Gastroesophageal sphincter (tissue), 4 donors: ENCODE measurements at regions not wholly inside any gene's neighbourhood (a gene's known extent, or its start where the extent isn't known, plus 50 kb on each side); places are given as distances from the start of the nearest gene placed in this dataset.

ENCODE experiments used
- ATAC-seq: fragments of 150-250 bp; one replicate; pipeline ENCODE4 v1.9.1; 2016; ENCODE audit warnings: mild to moderate bottlenecking, moderate library complexity
- H3K27ac ChIP-seq, 4 donors: fragments of 200-600 bp; sonication (generic) in 3 of 4; 1 replicate in 3 of 4; 2 replicates in 1 of 4; pipeline ENCODE4 v1.5.1; 2016 to 2019
- H3K27me3 ChIP-seq: fragments of 200-600 bp; sonication (generic); one replicate; pipeline ENCODE4 v1.5.1; 2019
- H3K36me3 ChIP-seq, 2 donors: fragments of 200-600 bp; sonication (generic); one replicate each; pipeline ENCODE4 v1.5.1; 2019; ENCODE audit warnings: control low read depth in 1 of 2
- H3K4me1 ChIP-seq, 3 donors: fragments of 200-600 bp; sonication (generic); 1 replicate in 2 of 3; 2 replicates in 1 of 3; pipeline ENCODE4 v1.5.1; 2016 to 2019; ENCODE audit warnings: control low read depth in 2 of 3
- H3K4me3 ChIP-seq, 2 donors: fragments of 200-600 bp; sonication (generic); one replicate each; pipeline ENCODE4 v1.5.1; 2019; ENCODE audit warnings: mild to moderate bottlenecking in 1 of 2, moderate library complexity in 1 of 2
- H3K9me3 ChIP-seq, 3 donors: fragments of 200-600 bp; sonication (generic); one replicate each; pipeline ENCODE4 v1.5.1; 2017 to 2019; ENCODE audit warnings: control low read depth in 2 of 3
- EP300 ChIP-seq: sonication (generic); formaldehyde crosslinking; IDR thresholded peaks from one replicate; pipeline ENCODE4 v1.6.1; 2017; ENCODE audit warnings: antibody characterized with exemption, mild to moderate bottlenecking
- POLR2A ChIP-seq, 2 donors: fragments of 450-650 bp; IDR thresholded peaks; one replicate each; pipeline ENCODE4 v1.6.1; 2017; ENCODE audit warnings: antibody characterized with exemption in 2 of 2, mild to moderate bottlenecking in 2 of 2, moderate library complexity in 1 of 2
- POLR2AphosphoS5 ChIP-seq: sonication (generic); formaldehyde crosslinking; IDR thresholded peaks from one replicate; pipeline ENCODE4 v1.6.1; 2017; ENCODE audit warnings: antibody characterized with exemption
- WGBS, 2 donors: methylation state at CpG; one replicate each; pipeline ENCODE4 v1.1.5; 2018; ENCODE audit warnings: low coverage in 1 of 2; 5-methylcytosine and 5-hydroxymethylcytosine counted together
- TF ChIP-seq, protein P1 (sequence below), 4 experiments: fragments of 200-600 bp in 2 of 4; fragments of 450-650 bp in 2 of 4; sonication (generic) in 1 of 4; IDR thresholded peaks; one replicate each; pipeline ENCODE4 v1.5.1; 2017 to 2019; ENCODE audit warnings: antibody characterized with exemption in 4 of 4, mild to moderate bottlenecking in 2 of 4, moderate library complexity in 2 of 4

DNA sequence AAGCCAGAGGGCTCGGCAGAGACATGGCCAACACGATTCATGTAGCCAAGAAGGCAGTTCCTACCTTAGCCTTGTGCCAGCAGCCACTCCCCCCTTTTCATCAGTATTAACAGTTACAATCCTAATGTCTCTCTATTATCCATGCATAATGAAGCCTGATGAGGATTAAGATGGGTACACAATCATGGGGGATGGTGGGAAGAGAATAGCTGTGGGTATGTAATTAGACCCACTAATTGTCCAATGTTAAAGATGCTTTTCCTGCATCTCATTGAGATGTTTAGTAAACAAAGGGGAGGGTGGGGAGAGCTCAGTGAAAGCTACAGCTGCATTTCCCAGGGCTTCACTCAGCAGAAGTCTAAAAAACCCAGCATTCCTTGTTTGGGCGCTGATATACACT, 70.4 kb upstream of the CMKLR1 start:
- TF ChIP-seq POLR2A (IDR thresholded peaks at IDR 0.05) (no peak), POLR2AphosphoS5 (no peak), EP300 (no peak)
- TF ChIP-seq, protein P1, sequence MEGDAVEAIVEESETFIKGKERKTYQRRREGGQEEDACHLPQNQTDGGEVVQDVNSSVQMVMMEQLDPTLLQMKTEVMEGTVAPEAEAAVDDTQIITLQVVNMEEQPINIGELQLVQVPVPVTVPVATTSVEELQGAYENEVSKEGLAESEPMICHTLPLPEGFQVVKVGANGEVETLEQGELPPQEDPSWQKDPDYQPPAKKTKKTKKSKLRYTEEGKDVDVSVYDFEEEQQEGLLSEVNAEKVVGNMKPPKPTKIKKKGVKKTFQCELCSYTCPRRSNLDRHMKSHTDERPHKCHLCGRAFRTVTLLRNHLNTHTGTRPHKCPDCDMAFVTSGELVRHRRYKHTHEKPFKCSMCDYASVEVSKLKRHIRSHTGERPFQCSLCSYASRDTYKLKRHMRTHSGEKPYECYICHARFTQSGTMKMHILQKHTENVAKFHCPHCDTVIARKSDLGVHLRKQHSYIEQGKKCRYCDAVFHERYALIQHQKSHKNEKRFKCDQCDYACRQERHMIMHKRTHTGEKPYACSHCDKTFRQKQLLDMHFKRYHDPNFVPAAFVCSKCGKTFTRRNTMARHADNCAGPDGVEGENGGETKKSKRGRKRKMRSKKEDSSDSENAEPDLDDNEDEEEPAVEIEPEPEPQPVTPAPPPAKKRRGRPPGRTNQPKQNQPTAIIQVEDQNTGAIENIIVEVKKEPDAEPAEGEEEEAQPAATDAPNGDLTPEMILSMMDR (IDR thresholded peaks at IDR 0.05): no peak
- ATAC-seq: no peak
- Histone ChIP-seq H3K4me1 (no peaks in the 10 kb centered on the region), H3K36me3 (no peaks in the 10 kb centered on the region), H3K27ac (no peak overlapping the region), H3K9me3 (peaks cover 0 to 21% (median 0%) of the 10 kb centered on the region in 3 donors), H3K4me3 (no peak overlapping the region), H3K27me3 (peaks cover 3% of the 10 kb centered on the region)
- WGBS, 2 donors: 53 to 75% methylated on average over 2 of the region's 3 CpGs

DNA sequence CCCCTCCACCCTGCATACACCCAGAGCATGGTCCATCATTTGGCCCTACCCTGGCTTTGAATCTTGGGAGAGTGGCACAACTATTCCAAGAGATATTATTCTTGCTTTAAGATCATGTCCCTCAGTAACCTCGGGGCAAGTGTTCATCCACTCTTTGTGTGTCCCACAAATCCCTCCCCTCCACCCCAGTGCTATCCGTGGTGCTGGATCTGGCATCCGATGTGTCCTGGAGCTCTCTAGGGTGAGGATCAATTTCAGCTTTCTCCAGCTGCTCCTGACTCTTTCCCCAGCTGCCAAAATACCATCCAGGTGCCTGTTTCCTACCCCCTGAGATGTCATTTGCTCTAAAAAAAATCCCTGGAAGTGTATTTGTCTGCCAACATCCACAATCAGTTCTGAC, 64.8 kb upstream of the CMKLR1 start:
- H3K4me3 ChIP-seq: no peak overlapping the region
- ATAC-seq: no peak

DNA sequence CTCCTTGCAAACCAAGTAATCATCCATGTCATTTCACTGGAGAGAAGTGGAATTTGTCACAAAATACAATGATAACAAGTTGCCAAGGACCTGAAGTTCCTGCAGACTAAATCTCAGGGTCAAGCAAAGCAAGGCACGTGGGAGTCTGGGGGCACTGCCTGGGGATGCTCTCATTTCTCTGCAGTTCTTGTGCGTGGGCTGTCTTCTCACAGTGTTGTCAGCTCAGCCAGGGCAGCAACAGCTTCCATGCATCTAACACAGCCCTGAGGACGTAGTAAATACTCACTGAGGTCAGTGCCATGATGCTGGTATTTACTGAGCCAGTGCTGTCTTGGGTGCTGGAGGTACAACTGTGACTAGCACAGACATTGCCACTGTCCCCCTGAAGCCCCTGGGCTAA, 62.9 kb upstream of the CMKLR1 start:
- ATAC-seq: no peak
- Histone ChIP-seq H3K9me3 (peaks cover 0 to 20% (median 0%) of the 10 kb centered on the region in 3 donors), H3K4me1 (peaks cover 0 to 29% (median 0%) of the 10 kb centered on the region in 3 donors), H3K27ac (no peak overlapping the region), H3K4me3 (no peak overlapping the region), H3K36me3 (no peaks in the 10 kb centered on the region), H3K27me3 (no peaks in the 10 kb centered on the region)
- WGBS, 2 donors: no CpG with 5 or more reads among the region's 3 CpGs
- TF ChIP-seq EP300: no peak
- no peak for TF ChIP-seq POLR2AphosphoS5
- TF ChIP-seq POLR2A (IDR thresholded peaks at IDR 0.05): no peak
- TF ChIP-seq, protein P1 (IDR thresholded peaks at IDR 0.05): no peak

More for the DNA sequence above, 64.8 kb upstream of the CMKLR1 start:
- no peaks in the 10 kb centered on the region for H3K36me3 ChIP-seq
- H3K9me3 ChIP-seq: peaks cover 0 to 21% (median 0%) of the 10 kb centered on the region in 3 donors
- 15 to 43% methylated on average over 3 of the region's 3 CpGs for WGBS, 2 donors
- H3K4me1 ChIP-seq: peaks cover 0 to 21% (median 0%) of the 10 kb centered on the region in 3 donors
- no peak overlapping the region for H3K27ac ChIP-seq
- peaks cover 3% of the 10 kb centered on the region for H3K27me3 ChIP-seq
- no peak for TF ChIP-seq EP300
- no peak for TF ChIP-seq POLR2AphosphoS5
- TF ChIP-seq, protein P1 (IDR thresholded peaks at IDR 0.05): no peak
- TF ChIP-seq POLR2A (IDR thresholded peaks at IDR 0.05): no peak

GRCh38 chr12:108400900-108401480, 61.9 kb upstream of the CMKLR1 start:
- peaks cover 0 to 11% (median 0%) of the 10 kb centered on the region in 3 donors for H3K9me3 ChIP-seq

DNA sequence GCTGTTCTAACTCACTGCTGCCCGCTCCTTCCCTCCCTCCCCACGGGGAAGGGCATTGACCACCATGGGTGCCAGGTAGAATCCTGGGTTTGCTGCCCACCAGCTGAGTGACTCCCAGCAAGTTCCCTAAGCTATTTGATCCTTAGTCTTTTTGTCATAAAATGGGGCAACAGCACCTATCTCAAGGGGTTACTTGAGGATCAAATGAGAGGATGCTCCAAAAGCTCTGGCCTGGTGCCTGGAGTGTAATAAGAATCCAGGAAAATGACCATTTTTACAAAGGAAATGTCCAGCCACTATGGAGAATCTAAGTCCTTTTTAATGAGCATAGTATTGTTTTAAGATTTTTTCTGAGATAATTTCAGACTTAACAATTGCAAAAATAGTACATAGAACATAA, 61.4 kb upstream of the CMKLR1 start:
- H3K36me3 ChIP-seq: no peaks in the 10 kb centered on the region
- no CpG with 5 or more reads among the region's 2 CpGs for WGBS, 2 donors
- H3K9me3 ChIP-seq: peaks cover 0 to 5% (median 0%) of the 10 kb centered on the region in 3 donors
- H3K4me3 ChIP-seq: no peak overlapping the region
- no peaks in the 10 kb centered on the region for H3K27me3 ChIP-seq
- no peak for TF ChIP-seq EP300
- TF ChIP-seq, protein P1 (IDR thresholded peaks at IDR 0.05): no peak
- no peak for TF ChIP-seq POLR2A (IDR thresholded peaks at IDR 0.05)
- no peak for TF ChIP-seq POLR2AphosphoS5
- H3K27ac ChIP-seq: no peak overlapping the region
- no peak for ATAC-seq
- peaks cover 0 to 29% (median 0%) of the 10 kb centered on the region in 3 donors for H3K4me1 ChIP-seq

More at GRCh38 chr12:108400900-108401480, 61.9 kb upstream of the CMKLR1 start:
- H3K4me1 ChIP-seq: peaks cover 0 to 29% (median 0%) of the 10 kb centered on the region in 3 donors
- TF ChIP-seq EP300 (no peak), POLR2A (IDR thresholded peaks at IDR 0.05) (no peak), POLR2AphosphoS5 (no peak)
- TF ChIP-seq, protein P1 (IDR thresholded peaks at IDR 0.05): no peak
- H3K27me3 ChIP-seq: no peaks in the 10 kb centered on the region
- H3K36me3 ChIP-seq: no peaks in the 10 kb centered on the region
- H3K27ac ChIP-seq: no peak overlapping the region
- ATAC-seq: no peak
- H3K4me3 ChIP-seq: no peak overlapping the region
- WGBS, 2 donors: 23 to 67% methylated on average over 2 to 3 of the region's 3 CpGs
